ENCODE measurements at regions not wholly inside any gene's neighbourhood (a gene's known extent, or its start where the extent isn't known, plus 50 kb on each side); places are given as distances from the start of the nearest gene placed in this dataset.

- Histone ChIP-seq H3K27ac (ENCODE audit: low read depth, low read length) (no peak overlapping the region), H3K4me3 (ENCODE audit: low read depth, low read length) (no peak overlapping the region), H3K9ac (ENCODE audit: low read length) (no peak overlapping the region), H3K36me3 (ENCODE audit: control insufficient read depth, insufficient read depth, low read length) (no peaks in the 10 kb centered on the region), H3K4me1 (ENCODE audit: control insufficient read depth, insufficient read depth, low read length) (no peaks in the 10 kb centered on the region), H3K9me3 (ENCODE audit: control insufficient read depth, insufficient read depth, low read depth, low read length) (0 out of 2 replicates have a peak, but pooled peaks cover 2% of the 10 kb centered on the region), H3K27me3 (ENCODE audit: control insufficient read depth, insufficient read depth, low read length) (no peaks in the 10 kb centered on the region)
Measured at GRCh38 chr6:106918115-106918514, 56.4 kb downstream of the CD24 start.

GRCh38 chr6:106916891-106917290, 57.6 kb downstream of the CD24 start:
- H3K36me3 ChIP-seq (ENCODE audit: control insufficient read depth, insufficient read depth, low read length): no peaks in the 10 kb centered on the region
- H3K9ac ChIP-seq (ENCODE audit: low read length): no peak overlapping the region
- H3K27me3 ChIP-seq (ENCODE audit: control insufficient read depth, insufficient read depth, low read length): no peaks in the 10 kb centered on the region
- 0 out of 2 replicates have a peak, but pooled peaks cover 2% of the 10 kb centered on the region for H3K9me3 ChIP-seq (ENCODE audit: control insufficient read depth, insufficient read depth, low read depth, low read length)
- H3K4me1 ChIP-seq (ENCODE audit: control insufficient read depth, insufficient read depth, low read length): no peaks in the 10 kb centered on the region
- no peak overlapping the region for H3K4me3 ChIP-seq (ENCODE audit: low read depth, low read length)
- H3K27ac ChIP-seq (ENCODE audit: low read depth, low read length): no peak overlapping the region

- Histone ChIP-seq H3K36me3 (ENCODE audit: control insufficient read depth, insufficient read depth, low read length) (no peaks in the 10 kb centered on the region), H3K4me1 (ENCODE audit: control insufficient read depth, insufficient read depth, low read length) (peaks cover 3% of the 10 kb centered on the region; the same call in 1 of the 2 replicates), H3K27ac (ENCODE audit: low read depth, low read length) (no peak overlapping the region), H3K9me3 (ENCODE audit: control insufficient read depth, insufficient read depth, low read depth, low read length) (peaks cover 5% of the 10 kb centered on the region; the same call in 1 of the 2 replicates), H3K4me3 (ENCODE audit: low read depth, low read length) (no peak overlapping the region), H3K27me3 (ENCODE audit: control insufficient read depth, insufficient read depth, low read length) (no peaks in the 10 kb centered on the region), H3K9ac (ENCODE audit: low read length) (no peak overlapping the region)
Measured at GRCh38 chr6:106913676-106914280, 60.8 kb downstream of the CD24 start.

GRCh38 chr6:106913111-106913510, 61.4 kb downstream of the CD24 start:
- Histone ChIP-seq H3K36me3 (ENCODE audit: control insufficient read depth, insufficient read depth, low read length) (no peaks in the 10 kb centered on the region), H3K4me3 (ENCODE audit: low read depth, low read length) (no peak overlapping the region), H3K27me3 (ENCODE audit: control insufficient read depth, insufficient read depth, low read length) (no peaks in the 10 kb centered on the region), H3K9ac (ENCODE audit: low read length) (no peak overlapping the region), H3K27ac (ENCODE audit: low read depth, low read length) (no peak overlapping the region), H3K9me3 (ENCODE audit: control insufficient read depth, insufficient read depth, low read depth, low read length) (peaks cover 5% of the 10 kb centered on the region; the same call in 1 of the 2 replicates), H3K4me1 (ENCODE audit: control insufficient read depth, insufficient read depth, low read length) (peaks cover 5% of the 10 kb centered on the region; the same call in 1 of the 2 replicates)

GRCh38 chr6:106912091-106912490, 62.4 kb downstream of the CD24 start:
- no peaks in the 10 kb centered on the region for H3K36me3 ChIP-seq (ENCODE audit: control insufficient read depth, insufficient read depth, low read length)
- no peaks in the 10 kb centered on the region for H3K27me3 ChIP-seq (ENCODE audit: control insufficient read depth, insufficient read depth, low read length)
- H3K9ac ChIP-seq (ENCODE audit: low read length): no peak overlapping the region
- peaks cover 5% of the 10 kb centered on the region; the same call in 1 of the 2 replicates for H3K4me1 ChIP-seq (ENCODE audit: control insufficient read depth, insufficient read depth, low read length)
- peaks cover 5% of the 10 kb centered on the region; the same call in 1 of the 2 replicates for H3K9me3 ChIP-seq (ENCODE audit: control insufficient read depth, insufficient read depth, low read depth, low read length)
- H3K4me3 ChIP-seq (ENCODE audit: low read depth, low read length): no peak overlapping the region
- H3K27ac ChIP-seq (ENCODE audit: low read depth, low read length): no peak overlapping the region

- H3K9me3 ChIP-seq (ENCODE audit: control insufficient read depth, insufficient read depth, low read depth, low read length): peaks cover 5% of the 10 kb centered on the region; the same call in 1 of the 2 replicates
- no peak overlapping the region for H3K4me3 ChIP-seq (ENCODE audit: low read depth, low read length)
- no peaks in the 10 kb centered on the region for H3K36me3 ChIP-seq (ENCODE audit: control insufficient read depth, insufficient read depth, low read length)
- H3K9ac ChIP-seq (ENCODE audit: low read length): no peak overlapping the region
- H3K4me1 ChIP-seq (ENCODE audit: control insufficient read depth, insufficient read depth, low read length): peaks cover 8% of the 10 kb centered on the region; the same call in 1 of the 2 replicates
- no peak overlapping the region for H3K27ac ChIP-seq (ENCODE audit: low read depth, low read length)
- H3K27me3 ChIP-seq (ENCODE audit: control insufficient read depth, insufficient read depth, low read length): no peaks in the 10 kb centered on the region
Measured at GRCh38 chr6:106910999-106911949, 63.3 kb downstream of the CD24 start.

- H3K9me3 ChIP-seq (ENCODE audit: control insufficient read depth, insufficient read depth, low read depth, low read length): peaks cover 16% of the 10 kb centered on the region
Measured at GRCh38 chr6:106908386-106908840, 66.1 kb downstream of the CD24 start.

GRCh38 chr6:106907754-106908153, 66.8 kb downstream of the CD24 start:
- H3K27ac ChIP-seq (ENCODE audit: low read depth, low read length): no peak overlapping the region
- no peak overlapping the region for H3K4me3 ChIP-seq (ENCODE audit: low read depth, low read length)
- no peak overlapping the region for H3K9ac ChIP-seq (ENCODE audit: low read length)
- H3K4me1 ChIP-seq (ENCODE audit: control insufficient read depth, insufficient read depth, low read length): peaks cover 8% of the 10 kb centered on the region; the same call in 1 of the 2 replicates
- H3K27me3 ChIP-seq (ENCODE audit: control insufficient read depth, insufficient read depth, low read length): no peaks in the 10 kb centered on the region
- H3K9me3 ChIP-seq (ENCODE audit: control insufficient read depth, insufficient read depth, low read depth, low read length): peaks cover 23% of the 10 kb centered on the region
- no peaks in the 10 kb centered on the region for H3K36me3 ChIP-seq (ENCODE audit: control insufficient read depth, insufficient read depth, low read length)

More at GRCh38 chr6:106908386-106908840, 66.1 kb downstream of the CD24 start:
- Histone ChIP-seq H3K9ac (ENCODE audit: low read length) (no peak overlapping the region), H3K4me3 (ENCODE audit: low read depth, low read length) (no peak overlapping the region), H3K36me3 (ENCODE audit: control insufficient read depth, insufficient read depth, low read length) (no peaks in the 10 kb centered on the region), H3K27me3 (ENCODE audit: control insufficient read depth, insufficient read depth, low read length) (no peaks in the 10 kb centered on the region), H3K27ac (ENCODE audit: low read depth, low read length) (no peak overlapping the region), H3K4me1 (ENCODE audit: control insufficient read depth, insufficient read depth, low read length) (peaks cover 8% of the 10 kb centered on the region; the same call in 1 of the 2 replicates)

GRCh38 chr6:106906232-106906631, 68.3 kb downstream of the CD24 start:
- peaks cover 35% of the 10 kb centered on the region for H3K9me3 ChIP-seq (ENCODE audit: control insufficient read depth, insufficient read depth, low read depth, low read length)
- H3K4me1 ChIP-seq (ENCODE audit: control insufficient read depth, insufficient read depth, low read length): peaks cover 8% of the 10 kb centered on the region; the same call in 1 of the 2 replicates
- H3K36me3 ChIP-seq (ENCODE audit: control insufficient read depth, insufficient read depth, low read length): no peaks in the 10 kb centered on the region
- H3K9ac ChIP-seq (ENCODE audit: low read length): no peak overlapping the region
- H3K27ac ChIP-seq (ENCODE audit: low read depth, low read length): no peak overlapping the region
- no peaks in the 10 kb centered on the region for H3K27me3 ChIP-seq (ENCODE audit: control insufficient read depth, insufficient read depth, low read length)
- no peak overlapping the region for H3K4me3 ChIP-seq (ENCODE audit: low read depth, low read length)

- H3K9me3 ChIP-seq (ENCODE audit: control insufficient read depth, insufficient read depth, low read depth, low read length): peaks cover 52% of the 10 kb centered on the region
Measured at GRCh38 chr6:106903299-106903698, 71.2 kb downstream of the CD24 start.

More at GRCh38 chr6:106903299-106903698, 71.2 kb downstream of the CD24 start:
- Histone ChIP-seq H3K4me3 (ENCODE audit: low read depth, low read length) (no peak overlapping the region), H3K27me3 (ENCODE audit: control insufficient read depth, insufficient read depth, low read length) (no peaks in the 10 kb centered on the region), H3K36me3 (ENCODE audit: control insufficient read depth, insufficient read depth, low read length) (peaks cover 3% of the 10 kb centered on the region; the same call in 1 of the 2 replicates), H3K27ac (ENCODE audit: low read depth, low read length) (no peak overlapping the region), H3K9ac (ENCODE audit: low read length) (no peak overlapping the region), H3K4me1 (ENCODE audit: control insufficient read depth, insufficient read depth, low read length) (peaks cover 3% of the 10 kb centered on the region; the same call in 1 of the 2 replicates)
